ENCODE measurements at regions not wholly inside any gene's neighbourhood (a gene's known extent, or its start where the extent isn't known, plus 50 kb on each side); places are given as distances from the start of the nearest gene placed in this dataset.
"Not testable (repeated sequence)": the region's sequence is repeated elsewhere in the genome, so short reads cannot be mapped to it uniquely, and the experiment has no call there.

GRCh38 chrX:5295004-5295403, 933.7 kb downstream of the NLGN4X start:
- WGBS, 2 donors: 90 to 92% methylated on average over 6 of the region's 6 CpGs
- DNase-seq (no peak), ATAC-seq (ENCODE audit: low FRiP score) (no peak)
- no peaks in the 10 kb centered on the region for H3K4me1 ChIP-seq (ENCODE audit: control insufficient read depth in 1 of 2, insufficient read depth in 2 of 2, low read length in 2 of 2)
- H3K27ac ChIP-seq (ENCODE audit: low read depth in 1 of 2, low read length in 2 of 2): no peak overlapping the region
- H3K4me3 ChIP-seq (ENCODE audit: low read length in 2 of 2): no peak overlapping the region
- H3K36me3 ChIP-seq (ENCODE audit: control insufficient read depth in 1 of 2, insufficient read depth in 2 of 2, low read length in 1 of 2): no peaks in the 10 kb centered on the region
- no peaks in the 10 kb centered on the region for H3K27me3 ChIP-seq (ENCODE audit: control insufficient read depth in 1 of 2, insufficient read depth in 2 of 2, low read length in 1 of 2)
- intact Hi-C loops (cut with DNase I): no loop called here
- H3K9me3 ChIP-seq (ENCODE audit: control insufficient read depth, low read length): no peaks in the 10 kb centered on the region

GRCh38 chrX:5290635-5291034, 938.0 kb downstream of the NLGN4X start:
- no peak overlapping the region for H3K27ac ChIP-seq (ENCODE audit: low read depth in 1 of 2, low read length in 2 of 2)
- intact Hi-C loops (cut with DNase I): no loop called here
- whole genome bisulfite sequencing, 2 donors: 77 to 79% methylated on average over 5 of the region's 5 CpGs

DNA sequence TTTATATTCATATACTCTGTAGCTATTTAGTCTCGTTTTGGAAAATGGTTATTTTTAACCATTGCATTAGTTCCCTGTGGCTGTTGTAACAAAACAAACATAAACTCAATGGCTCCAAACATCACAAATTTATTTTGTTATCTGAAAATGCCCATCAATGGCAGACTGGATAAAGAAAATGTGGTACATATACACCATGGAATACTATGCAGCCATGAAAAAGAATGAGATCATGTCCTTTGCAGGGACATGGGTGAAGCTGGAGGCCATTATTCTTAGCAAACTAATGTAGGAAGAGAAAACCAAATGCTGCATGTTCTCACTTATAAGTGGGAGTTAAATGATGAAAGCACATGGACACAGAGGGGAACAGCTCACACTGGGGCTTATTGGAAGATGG, 938.7 kb downstream of the NLGN4X start:
- H3K27me3 ChIP-seq (ENCODE audit: control insufficient read depth in 1 of 2, insufficient read depth in 2 of 2, low read length in 1 of 2); H3K27ac ChIP-seq (ENCODE audit: low read depth in 1 of 2, low read length in 2 of 2); DNase-seq; H3K36me3 ChIP-seq (ENCODE audit: control insufficient read depth in 1 of 2, insufficient read depth in 2 of 2, low read length in 1 of 2); ATAC-seq (ENCODE audit: low FRiP score); intact Hi-C loops (cut with DNase I); H3K4me1 ChIP-seq (ENCODE audit: control insufficient read depth in 1 of 2, insufficient read depth in 2 of 2, low read length in 2 of 2); H3K4me3 ChIP-seq (ENCODE audit: low read length in 2 of 2); H3K9me3 ChIP-seq (ENCODE audit: control insufficient read depth, low read length): not testable (repeated sequence)
- 75 to 76% methylated on average over 1 of the region's 1 CpG for WGBS, 2 donors

More at GRCh38 chrX:5290635-5291034, 938.0 kb downstream of the NLGN4X start:
- H3K4me3 ChIP-seq (ENCODE audit: low read length in 2 of 2): no peak overlapping the region
- H3K9me3 ChIP-seq (ENCODE audit: control insufficient read depth, low read length): no peaks in the 10 kb centered on the region
- no peaks in the 10 kb centered on the region for H3K4me1 ChIP-seq (ENCODE audit: control insufficient read depth in 1 of 2, insufficient read depth in 2 of 2, low read length in 2 of 2)
- ATAC-seq (ENCODE audit: low FRiP score) (no peak), DNase-seq (no peak)
- no peaks in the 10 kb centered on the region for H3K36me3 ChIP-seq (ENCODE audit: control insufficient read depth in 1 of 2, insufficient read depth in 2 of 2, low read length in 1 of 2)
- no peaks in the 10 kb centered on the region for H3K27me3 ChIP-seq (ENCODE audit: control insufficient read depth in 1 of 2, insufficient read depth in 2 of 2, low read length in 1 of 2)

GRCh38 chrX:5278908-5279307, 949.8 kb downstream of the NLGN4X start:
- Histone ChIP-seq H3K9me3 (ENCODE audit: control insufficient read depth, low read length) (no peaks in the 10 kb centered on the region), H3K36me3 (ENCODE audit: control insufficient read depth in 1 of 2, insufficient read depth in 2 of 2, low read length in 1 of 2) (no peaks in the 10 kb centered on the region), H3K4me3 (ENCODE audit: low read length in 2 of 2) (no peak overlapping the region), H3K27ac (ENCODE audit: low read depth in 1 of 2, low read length in 2 of 2) (no peak overlapping the region), H3K4me1 (ENCODE audit: control insufficient read depth in 1 of 2, insufficient read depth in 2 of 2, low read length in 2 of 2) (no peaks in the 10 kb centered on the region), H3K27me3 (ENCODE audit: control insufficient read depth in 1 of 2, insufficient read depth in 2 of 2, low read length in 1 of 2) (no peaks in the 10 kb centered on the region)
- ATAC-seq (ENCODE audit: low FRiP score): no peak
- DNase-seq: no peak
- intact Hi-C loops (cut with DNase I): no loop called here
- WGBS, 2 donors: 79 to 81% methylated on average over 2 of the region's 2 CpGs

GRCh38 chrX:5265324-5265850, 963.3 kb downstream of the NLGN4X start:
- Histone ChIP-seq H3K27ac (ENCODE audit: low read depth in 1 of 2, low read length in 2 of 2) (no peak overlapping the region), H3K4me3 (ENCODE audit: low read length in 2 of 2) (no peak overlapping the region), H3K9me3 (ENCODE audit: control insufficient read depth, low read length) (no peaks in the 10 kb centered on the region), H3K4me1 (ENCODE audit: control insufficient read depth in 1 of 2, insufficient read depth in 2 of 2, low read length in 2 of 2) (no peaks in the 10 kb centered on the region), H3K27me3 (ENCODE audit: control insufficient read depth in 1 of 2, insufficient read depth in 2 of 2, low read length in 1 of 2) (no peaks in the 10 kb centered on the region), H3K36me3 (ENCODE audit: control insufficient read depth in 1 of 2, insufficient read depth in 2 of 2, low read length in 1 of 2) (no peaks in the 10 kb centered on the region)
- intact Hi-C loops (cut with DNase I): no loop called here
- DNase-seq (no peak), ATAC-seq (ENCODE audit: low FRiP score) (no peak)
- WGBS, 2 donors: 43 to 52% methylated on average over 3 of the region's 3 CpGs

DNA sequence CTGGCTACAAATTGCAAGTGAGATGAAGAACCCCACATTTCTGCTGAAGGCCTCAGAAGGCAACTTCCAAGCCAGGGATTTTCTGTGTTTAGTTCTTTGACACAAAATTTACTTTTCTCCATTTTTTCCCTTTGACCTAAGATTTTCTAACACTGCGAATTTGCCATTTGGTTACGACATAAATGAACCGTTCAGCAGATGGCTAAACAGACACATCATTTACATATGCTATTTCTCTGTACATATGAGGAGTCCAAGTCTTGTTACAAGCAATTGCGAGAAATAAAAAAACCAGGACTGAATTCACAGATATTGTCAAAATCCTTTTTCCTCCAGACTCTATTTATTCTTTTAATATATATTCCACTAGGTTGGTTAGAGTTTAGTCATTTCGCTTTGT, 978.6 kb downstream of the NLGN4X start:
- ATAC-seq (ENCODE audit: low FRiP score) (no peak), DNase-seq (no peak)
- no peak overlapping the region for H3K27ac ChIP-seq (ENCODE audit: low read depth in 1 of 2, low read length in 2 of 2)
- intact Hi-C loops (cut with DNase I): no loop called here
- no peaks in the 10 kb centered on the region for H3K36me3 ChIP-seq (ENCODE audit: control insufficient read depth in 1 of 2, insufficient read depth in 2 of 2, low read length in 1 of 2)
- H3K9me3 ChIP-seq (ENCODE audit: control insufficient read depth, low read length): no peaks in the 10 kb centered on the region
- H3K4me3 ChIP-seq (ENCODE audit: low read length in 2 of 2): no peak overlapping the region
- H3K4me1 ChIP-seq (ENCODE audit: control insufficient read depth in 1 of 2, insufficient read depth in 2 of 2, low read length in 2 of 2): no peaks in the 10 kb centered on the region
- WGBS, 2 donors: 88 to 90% methylated on average over 5 of the region's 5 CpGs
- no peaks in the 10 kb centered on the region for H3K27me3 ChIP-seq (ENCODE audit: control insufficient read depth in 1 of 2, insufficient read depth in 2 of 2, low read length in 1 of 2)

DNA sequence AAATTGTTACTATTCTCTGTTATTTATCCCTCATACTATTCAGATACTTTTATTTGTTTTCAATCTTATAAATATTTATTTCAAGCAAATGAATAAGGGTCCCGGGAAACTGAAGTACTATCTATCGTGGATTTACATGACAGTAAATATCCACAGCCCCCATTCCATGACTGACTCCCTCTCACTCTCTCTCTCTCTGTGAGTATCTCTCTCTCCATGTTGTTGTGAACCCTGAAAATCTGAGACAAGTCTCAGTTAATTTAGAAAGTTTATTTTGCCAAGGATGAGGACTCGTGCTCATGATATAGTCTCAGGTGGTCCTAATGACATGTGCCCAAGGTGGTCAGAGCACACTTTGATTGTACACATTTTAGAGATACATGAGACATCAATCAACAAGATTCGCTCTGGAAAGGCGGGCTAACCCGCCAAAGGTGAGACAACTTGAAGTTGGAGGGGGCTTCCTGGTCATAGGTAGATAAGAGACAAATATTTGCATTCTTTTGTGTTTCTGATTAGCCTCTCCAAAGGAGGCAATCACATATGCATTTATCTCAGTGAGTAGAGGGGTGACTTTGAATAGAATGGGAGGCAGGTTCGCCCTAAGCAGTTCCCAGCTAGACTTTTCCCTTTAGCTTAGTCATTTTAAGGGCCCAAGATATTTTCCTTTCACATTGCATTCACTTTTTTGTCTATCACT, 986.4 kb downstream of the NLGN4X start:
- WGBS, 2 donors: 27 to 31% methylated on average over 7 of the region's 7 CpGs
- no peak overlapping the region for H3K27ac ChIP-seq (ENCODE audit: low read depth in 1 of 2, low read length in 2 of 2)
- no peak overlapping the region for H3K4me3 ChIP-seq (ENCODE audit: low read length in 2 of 2)
- H3K36me3 ChIP-seq (ENCODE audit: control insufficient read depth in 1 of 2, insufficient read depth in 2 of 2, low read length in 1 of 2): no peaks in the 10 kb centered on the region
- H3K4me1 ChIP-seq (ENCODE audit: control insufficient read depth in 1 of 2, insufficient read depth in 2 of 2, low read length in 2 of 2): no peaks in the 10 kb centered on the region
- intact Hi-C loops (cut with DNase I): no loop called here
- H3K27me3 ChIP-seq (ENCODE audit: control insufficient read depth in 1 of 2, insufficient read depth in 2 of 2, low read length in 1 of 2): no peaks in the 10 kb centered on the region
- DNase-seq (no peak), ATAC-seq (ENCODE audit: low FRiP score) (no peak)
- H3K9me3 ChIP-seq (ENCODE audit: control insufficient read depth, low read length): no peaks in the 10 kb centered on the region

- no peak for ATAC-seq (ENCODE audit: low FRiP score)
- Histone ChIP-seq H3K9me3 (ENCODE audit: control insufficient read depth, low read length) (no peaks in the 10 kb centered on the region), H3K27me3 (ENCODE audit: control insufficient read depth in 1 of 2, insufficient read depth in 2 of 2, low read length in 1 of 2) (no peaks in the 10 kb centered on the region), H3K36me3 (ENCODE audit: control insufficient read depth in 1 of 2, insufficient read depth in 2 of 2, low read length in 1 of 2) (no peaks in the 10 kb centered on the region), H3K4me1 (ENCODE audit: control insufficient read depth in 1 of 2, insufficient read depth in 2 of 2, low read length in 2 of 2) (no peaks in the 10 kb centered on the region), H3K27ac (ENCODE audit: low read depth in 1 of 2, low read length in 2 of 2) (no peak overlapping the region), H3K4me3 (ENCODE audit: low read length in 2 of 2) (no peak overlapping the region)
- no peak for DNase-seq
- intact Hi-C loops (cut with DNase I): no loop called here
- 51 to 53% methylated on average over 4 of the region's 4 CpGs for WGBS, 2 donors
These were observed 991.9 kb downstream of the NLGN4X start for GRCh38 chrX:5236749-5237148.

DNA sequence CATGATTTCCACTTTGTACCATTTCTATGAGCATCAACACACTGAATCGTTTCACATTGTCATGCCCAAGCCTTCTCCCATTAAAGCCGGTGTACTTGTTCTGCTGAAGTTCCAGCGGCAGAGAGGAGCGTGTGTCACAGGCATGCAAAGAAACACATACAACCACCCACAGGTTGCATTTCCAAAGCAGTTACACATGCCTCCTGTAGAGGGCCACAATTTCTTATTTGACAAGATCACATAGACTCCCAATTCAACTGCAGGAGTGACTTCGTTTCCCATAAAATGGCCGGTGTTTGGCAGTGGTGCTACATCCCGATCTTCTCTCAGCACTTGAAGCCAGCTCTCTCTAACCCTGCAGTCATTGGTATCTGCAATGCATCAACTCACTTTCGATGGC, 992.6 kb downstream of the NLGN4X start:
- Histone ChIP-seq H3K9me3 (ENCODE audit: control insufficient read depth, low read length) (no peaks in the 10 kb centered on the region), H3K27me3 (ENCODE audit: control insufficient read depth in 1 of 2, insufficient read depth in 2 of 2, low read length in 1 of 2) (no peaks in the 10 kb centered on the region), H3K36me3 (ENCODE audit: control insufficient read depth in 1 of 2, insufficient read depth in 2 of 2, low read length in 1 of 2) (no peaks in the 10 kb centered on the region), H3K4me3 (ENCODE audit: low read length in 2 of 2) (no peak overlapping the region), H3K27ac (ENCODE audit: low read depth in 1 of 2, low read length in 2 of 2) (no peak overlapping the region), H3K4me1 (ENCODE audit: control insufficient read depth in 1 of 2, insufficient read depth in 2 of 2, low read length in 2 of 2) (no peaks in the 10 kb centered on the region)
- ATAC-seq (ENCODE audit: low FRiP score) (no peak), DNase-seq (no peak)
- intact Hi-C loops (cut with DNase I): no loop called here
- WGBS, 2 donors: 33 to 45% methylated on average over 8 of the region's 8 CpGs
